GM21723 (cell line): ENCODE measurements at regions not wholly inside any gene's neighbourhood (a gene's known extent, or its start where the extent isn't known, plus 50 kb on each side); places are given as distances from the start of the nearest gene placed in this dataset.

ENCODE experiments used
- ATAC-seq: cut with Tn5 transposase; IDR thresholded peaks from one replicate; pipeline ENCODE4 v1.9.1; 2021; ENCODE audit warnings: mild to moderate bottlenecking, moderate library complexity; ENCODE audit not compliant: unreplicated experiment

GRCh38 chr9:126151031-126151685, 175.5 kb upstream of the MVB12B start:
- ATAC-seq: no peak

- ATAC-seq: no peak
Measured at GRCh38 chr9:126151686-126152134, 174.9 kb upstream of the MVB12B start.

GRCh38 chr9:126152622-126153362, 173.8 kb upstream of the MVB12B start:
- no peak for ATAC-seq

- ATAC-seq: no peak
Measured at GRCh38 chr9:126153382-126153781, 173.2 kb upstream of the MVB12B start.

- ATAC-seq: no peak
Measured at GRCh38 chr9:126154182-126154827, 172.3 kb upstream of the MVB12B start.

GRCh38 chr9:126154869-126155268, 171.8 kb upstream of the MVB12B start:
- no peak for ATAC-seq

GRCh38 chr9:126155756-126156664, 170.6 kb upstream of the MVB12B start:
- no peak for ATAC-seq

- ATAC-seq: no peak
Measured at GRCh38 chr9:126156898-126157297, 169.7 kb upstream of the MVB12B start.

- no peak for ATAC-seq
Measured at GRCh38 chr9:126157423-126157822, 169.2 kb upstream of the MVB12B start.

- no peak for ATAC-seq
Measured at GRCh38 chr9:126157826-126158587, 168.6 kb upstream of the MVB12B start.

GRCh38 chr9:126158588-126159429, 167.8 kb upstream of the MVB12B start:
- no peak for ATAC-seq

GRCh38 chr9:126159430-126160060, 167.1 kb upstream of the MVB12B start:
- ATAC-seq: no peak

- ATAC-seq: no peak
Measured at GRCh38 chr9:126160067-126160853, 166.4 kb upstream of the MVB12B start.

- ATAC-seq: no peak
Measured at GRCh38 chr9:126160854-126161329, 165.7 kb upstream of the MVB12B start.

- no peak for ATAC-seq
Measured at GRCh38 chr9:126162611-126163381, 163.8 kb upstream of the MVB12B start.

GRCh38 chr9:126164796-126165525, 161.7 kb upstream of the MVB12B start:
- ATAC-seq: no peak
